H1 (cell line): ENCODE measurements at regions not wholly inside any gene's neighbourhood (a gene's known extent, or its start where the extent isn't known, plus 50 kb on each side); places are given as distances from the start of the nearest gene placed in this dataset.

Experiments used
- EGR1 ChIP-seq: IDR thresholded peaks from 2 replicates; pipeline ENCODE4 v1.6.1; 2011; ENCODE audit warnings: low read depth, low read length, borderline replicate concordance
- POLR2A ChIP-seq, 2 experiments: IDR thresholded peaks; 1 replicate in 1 of 2; 2 replicates in 1 of 2; pipeline ENCODE4 v1.6.1; 2011; ENCODE audit warnings: low read depth in 2 of 2, low read length in 2 of 2, mild to moderate bottlenecking in 2 of 2; ENCODE audit errors: control extremely low read depth in 1 of 2
- POLR2AphosphoS5 ChIP-seq: IDR thresholded peaks from 2 replicates; pipeline ENCODE4 v1.6.1; 2011; ENCODE audit warnings: low read depth, low read length
- RXRA ChIP-seq: IDR thresholded peaks from 2 replicates; pipeline ENCODE4 v1.6.1; 2011; ENCODE audit warnings: low read depth, mild to moderate bottlenecking, low read length, moderate library complexity; ENCODE audit not compliant: insufficient read depth
- TF ChIP-seq, protein P1 (sequence below), 3 experiments: IDR thresholded peaks; 1 replicate in 2 of 3; 2 replicates in 1 of 3; pipeline versions ENCODE4 v1.5.1 to v1.6.1; 2011; ENCODE audit warnings: low read length in 3 of 3, mild to moderate bottlenecking in 3 of 3, inconsistent platforms in 2 of 3, low read depth in 1 of 3, moderate library complexity in 1 of 3; ENCODE audit not compliant: insufficient read depth in 1 of 3; ENCODE audit errors: control extremely low read depth in 1 of 3

- TF ChIP-seq POLR2AphosphoS5 (no peak), POLR2A (IDR thresholded peaks at IDR 0.05; ENCODE audit: control extremely low read depth in 1 of 2, low read depth in 2 of 2, low read length in 2 of 2) (no peak), RXRA (no peak), EGR1 (no peak)
- TF ChIP-seq, protein P1, sequence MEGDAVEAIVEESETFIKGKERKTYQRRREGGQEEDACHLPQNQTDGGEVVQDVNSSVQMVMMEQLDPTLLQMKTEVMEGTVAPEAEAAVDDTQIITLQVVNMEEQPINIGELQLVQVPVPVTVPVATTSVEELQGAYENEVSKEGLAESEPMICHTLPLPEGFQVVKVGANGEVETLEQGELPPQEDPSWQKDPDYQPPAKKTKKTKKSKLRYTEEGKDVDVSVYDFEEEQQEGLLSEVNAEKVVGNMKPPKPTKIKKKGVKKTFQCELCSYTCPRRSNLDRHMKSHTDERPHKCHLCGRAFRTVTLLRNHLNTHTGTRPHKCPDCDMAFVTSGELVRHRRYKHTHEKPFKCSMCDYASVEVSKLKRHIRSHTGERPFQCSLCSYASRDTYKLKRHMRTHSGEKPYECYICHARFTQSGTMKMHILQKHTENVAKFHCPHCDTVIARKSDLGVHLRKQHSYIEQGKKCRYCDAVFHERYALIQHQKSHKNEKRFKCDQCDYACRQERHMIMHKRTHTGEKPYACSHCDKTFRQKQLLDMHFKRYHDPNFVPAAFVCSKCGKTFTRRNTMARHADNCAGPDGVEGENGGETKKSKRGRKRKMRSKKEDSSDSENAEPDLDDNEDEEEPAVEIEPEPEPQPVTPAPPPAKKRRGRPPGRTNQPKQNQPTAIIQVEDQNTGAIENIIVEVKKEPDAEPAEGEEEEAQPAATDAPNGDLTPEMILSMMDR (IDR thresholded peaks at IDR 0.05; ENCODE audit: control extremely low read depth in 1 of 3, insufficient read depth in 1 of 3, low read depth in 1 of 3, low read length in 3 of 3), result no peak
Observed at GRCh38 chr4:27620886-27621285, 760.2 kb downstream of the STIM2 start.
